A549 (cell line): ENCODE measurements at regions not wholly inside any gene's neighbourhood (a gene's known extent, or its start where the extent isn't known, plus 50 kb on each side); places are given as distances from the start of the nearest gene placed in this dataset.

Experiments
- BHLHE40 ChIP-seq: IDR thresholded peaks from 2 replicates; pipeline ENCODE4 v1.6.1; 2012; ENCODE audit warnings: low read depth, low read length, inconsistent platforms
- EHMT2 ChIP-seq: fragments of 200-600 bp; sonication (generic); IDR thresholded peaks from 2 replicates; pipeline ENCODE4 v1.6.1; 2016; ENCODE audit warnings: antibody characterized with exemption, low read depth, mild to moderate bottlenecking, moderate library complexity
- HMGXB4 ChIP-seq: fragments of 250-450 bp; sonication (Bioruptor Pico); IDR thresholded peaks from 2 replicates; pipeline ENCODE4 v1.5.0; 2021; ENCODE audit warnings: mild to moderate bottlenecking, moderate library complexity, borderline replicate concordance
- MAZ ChIP-seq: fragments of 150-350 bp; IDR thresholded peaks from 2 replicates; pipeline ENCODE4 v1.6.1; 2014; ENCODE audit warnings: antibody characterized with exemption, low read depth, low read length, borderline replicate concordance
- POLR2A ChIP-seq: IDR thresholded peaks from 2 replicates; pipeline ENCODE4 v1.6.1; 2012; ENCODE audit warnings: mild to moderate bottlenecking, low read length
- RCOR1 ChIP-seq: fragments of 150-350 bp; IDR thresholded peaks from 2 replicates; pipeline ENCODE4 v1.6.1; 2014; ENCODE audit warnings: antibody characterized with exemption, low read length, low read depth
- REST ChIP-seq: fragments of 200-600 bp; sonication (generic); IDR thresholded peaks from 2 replicates; pipeline ENCODE4 v1.6.1; 2016; ENCODE audit warnings: antibody characterized with exemption, mild to moderate bottlenecking, moderate library complexity
- SMC3 ChIP-seq: fragments of >200 bp; sonication (Bioruptor Twin); formaldehyde crosslinking; IDR thresholded peaks from 3 replicates; pipeline ENCODE4 v1.6.1; 2018; ENCODE audit warnings: inconsistent platforms
- ZFP36 ChIP-seq: fragments of 450-650 bp; IDR thresholded peaks from 2 replicates; pipeline ENCODE4 v1.6.1; 2014; ENCODE audit warnings: borderline replicate concordance; ENCODE audit not compliant: partially characterized antibody
- TF ChIP-seq, protein P1 (sequence below): fragments of >200 bp; sonication (Bioruptor Twin); formaldehyde crosslinking; IDR thresholded peaks from 3 replicates; pipeline ENCODE4 v1.5.1; 2016
- TF ChIP-seq, protein P2 (sequence below): IDR thresholded peaks from 2 replicates; pipeline ENCODE4 v1.6.1; 2012

GRCh38 chr17:65473985-65474384, 87.5 kb downstream of the AXIN2 start:
- TF ChIP-seq EHMT2 (no peak), BHLHE40 (no peak), REST (no peak), POLR2A (no peak), RCOR1 (no peak), MAZ (no peak), ZFP36 (no peak), SMC3 (no peak), HMGXB4 (CRISPR knock-in tag) (no peak)
- TF ChIP-seq, protein P1, sequence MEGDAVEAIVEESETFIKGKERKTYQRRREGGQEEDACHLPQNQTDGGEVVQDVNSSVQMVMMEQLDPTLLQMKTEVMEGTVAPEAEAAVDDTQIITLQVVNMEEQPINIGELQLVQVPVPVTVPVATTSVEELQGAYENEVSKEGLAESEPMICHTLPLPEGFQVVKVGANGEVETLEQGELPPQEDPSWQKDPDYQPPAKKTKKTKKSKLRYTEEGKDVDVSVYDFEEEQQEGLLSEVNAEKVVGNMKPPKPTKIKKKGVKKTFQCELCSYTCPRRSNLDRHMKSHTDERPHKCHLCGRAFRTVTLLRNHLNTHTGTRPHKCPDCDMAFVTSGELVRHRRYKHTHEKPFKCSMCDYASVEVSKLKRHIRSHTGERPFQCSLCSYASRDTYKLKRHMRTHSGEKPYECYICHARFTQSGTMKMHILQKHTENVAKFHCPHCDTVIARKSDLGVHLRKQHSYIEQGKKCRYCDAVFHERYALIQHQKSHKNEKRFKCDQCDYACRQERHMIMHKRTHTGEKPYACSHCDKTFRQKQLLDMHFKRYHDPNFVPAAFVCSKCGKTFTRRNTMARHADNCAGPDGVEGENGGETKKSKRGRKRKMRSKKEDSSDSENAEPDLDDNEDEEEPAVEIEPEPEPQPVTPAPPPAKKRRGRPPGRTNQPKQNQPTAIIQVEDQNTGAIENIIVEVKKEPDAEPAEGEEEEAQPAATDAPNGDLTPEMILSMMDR: no peak
- TF ChIP-seq, protein P2, sequence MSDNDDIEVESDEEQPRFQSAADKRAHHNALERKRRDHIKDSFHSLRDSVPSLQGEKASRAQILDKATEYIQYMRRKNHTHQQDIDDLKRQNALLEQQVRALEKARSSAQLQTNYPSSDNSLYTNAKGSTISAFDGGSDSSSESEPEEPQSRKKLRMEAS: no peak
